GDM1 (cell line): ENCODE measurements at regions not wholly inside any gene's neighbourhood (a gene's known extent, or its start where the extent isn't known, plus 50 kb on each side); places are given as distances from the start of the nearest gene placed in this dataset.

ENCODE experiments used
- DNase-seq: peaks from one replicate; lab custom pipeline; 2025; lab: John Stamatoyannopoulos, UW

- no peak for DNase-seq
Measured at GRCh38 chrX:40485102-40485826, 95.5 kb upstream of the ATP6AP2 start.

GRCh38 chrX:40484408-40485091 is 96.2 kb upstream of the ATP6AP2 start:
- no peak for DNase-seq

- DNase-seq = no peak
Measured at GRCh38 chrX:40483502-40483901, 97.3 kb upstream of the ATP6AP2 start.

- DNase-seq = no peak
Measured at GRCh38 chrX:40479777-40480318, 100.9 kb upstream of the ATP6AP2 start.

- DNase-seq = no peak
Measured at GRCh38 chrX:40478474-40479065, 102.2 kb upstream of the ATP6AP2 start.

- DNase-seq = no peak
Measured at GRCh38 chrX:40476958-40477357, 103.8 kb upstream of the ATP6AP2 start.

- DNase-seq = no peak
Measured at GRCh38 chrX:40474645-40475044, 106.1 kb upstream of the ATP6AP2 start.

GRCh38 chrX:40474205-40474626 is 106.6 kb upstream of the ATP6AP2 start:
- DNase-seq = no peak

- DNase-seq = peak; percentile 51
Measured at GRCh38 chrX:40473460-40474204, 107.1 kb upstream of the ATP6AP2 start.

GRCh38 chrX:40471965-40472648 is 108.7 kb upstream of the ATP6AP2 start:
- no peak for DNase-seq

GRCh38 chrX:40470830-40471429 is 109.8 kb upstream of the ATP6AP2 start:
- no peak for DNase-seq

- no peak for DNase-seq
Measured at GRCh38 chrX:40469316-40469715, 111.5 kb upstream of the ATP6AP2 start.

- peak; percentile 53 for DNase-seq
Measured at GRCh38 chrX:40468033-40468846, 112.5 kb upstream of the ATP6AP2 start.

GRCh38 chrX:40467454-40467853 is 113.3 kb upstream of the ATP6AP2 start:
- DNase-seq = no peak

- DNase-seq = no peak
Measured at GRCh38 chrX:40465735-40466551, 114.8 kb upstream of the ATP6AP2 start.

- DNase-seq = no peak
Measured at GRCh38 chrX:40462795-40463194, 118.0 kb upstream of the ATP6AP2 start.

- DNase-seq = no peak
Measured at GRCh38 chrX:40460926-40461325, 119.8 kb upstream of the ATP6AP2 start.

GRCh38 chrX:40459571-40460158 is 121.1 kb upstream of the ATP6AP2 start:
- DNase-seq = no peak

GRCh38 chrX:40457406-40457805 is 123.4 kb upstream of the ATP6AP2 start:
- no peak for DNase-seq
